ENCODE measurements at regions not wholly inside any gene's neighbourhood (a gene's known extent, or its start where the extent isn't known, plus 50 kb on each side); places are given as distances from the start of the nearest gene placed in this dataset.
"Not testable (repeated sequence)": the region's sequence is repeated elsewhere in the genome, so short reads cannot be mapped to it uniquely, and the experiment has no call there.

DNA sequence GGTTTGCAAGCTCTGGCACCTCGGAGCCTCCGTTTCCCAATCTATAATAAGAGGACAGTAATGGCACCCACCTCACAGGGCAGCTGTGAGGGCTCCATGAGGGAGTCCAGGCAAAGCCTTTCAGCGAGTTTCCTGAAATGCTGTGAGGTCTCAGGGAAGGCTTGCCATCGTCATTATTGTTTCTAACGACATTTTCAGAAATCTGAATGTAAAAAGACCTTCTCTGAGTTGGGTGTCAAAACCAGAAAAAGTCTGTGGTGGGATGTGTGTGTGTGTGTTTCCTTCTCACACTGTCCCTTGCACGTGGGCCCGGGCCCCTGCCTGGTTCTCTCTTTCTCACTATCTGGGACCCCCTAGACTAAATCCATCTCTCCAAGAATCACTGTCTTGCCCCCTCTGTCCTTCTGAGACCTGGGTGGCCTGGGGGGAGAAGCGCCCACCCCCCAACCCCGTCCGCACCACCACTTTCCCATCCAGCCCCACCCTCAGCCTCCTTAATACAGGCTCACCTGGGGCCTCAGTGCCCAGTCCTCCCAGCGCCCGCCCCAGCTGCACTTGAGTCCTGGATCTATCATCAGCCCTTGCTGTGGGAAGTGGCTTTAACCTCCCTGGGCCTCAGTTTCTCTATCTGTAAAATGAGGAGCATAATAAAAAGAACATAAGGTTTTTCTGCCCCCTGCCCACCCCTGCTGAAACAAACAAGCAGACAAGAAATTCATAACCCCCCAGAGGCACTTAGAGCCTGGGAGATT, 180.3 kb downstream of the C9orf50 start:
- no peak for DNase-seq (ENCODE audit: extremely low read depth, low read depth)

DNA sequence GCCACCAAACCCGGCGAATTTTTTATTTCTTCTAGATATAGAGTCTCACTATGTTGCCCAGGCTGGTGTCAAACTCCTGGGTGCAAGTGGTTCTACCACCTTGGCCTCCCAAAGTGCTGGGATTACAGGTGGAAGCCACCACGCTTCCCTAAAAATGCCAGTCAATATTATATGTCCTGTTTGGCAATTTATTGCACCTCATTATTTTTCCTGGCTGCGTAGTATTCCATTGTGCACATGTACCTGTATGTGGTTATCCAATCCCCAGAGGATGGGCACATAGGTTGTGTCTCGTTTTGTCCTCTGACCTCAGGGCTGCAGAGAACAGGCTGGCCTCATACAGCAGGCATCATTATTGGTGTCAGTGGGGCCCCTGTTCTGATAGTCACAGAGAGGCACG, 181.7 kb downstream of the C9orf50 start:
- no peak for DNase-seq (ENCODE audit: extremely low read depth, low read depth)

DNA sequence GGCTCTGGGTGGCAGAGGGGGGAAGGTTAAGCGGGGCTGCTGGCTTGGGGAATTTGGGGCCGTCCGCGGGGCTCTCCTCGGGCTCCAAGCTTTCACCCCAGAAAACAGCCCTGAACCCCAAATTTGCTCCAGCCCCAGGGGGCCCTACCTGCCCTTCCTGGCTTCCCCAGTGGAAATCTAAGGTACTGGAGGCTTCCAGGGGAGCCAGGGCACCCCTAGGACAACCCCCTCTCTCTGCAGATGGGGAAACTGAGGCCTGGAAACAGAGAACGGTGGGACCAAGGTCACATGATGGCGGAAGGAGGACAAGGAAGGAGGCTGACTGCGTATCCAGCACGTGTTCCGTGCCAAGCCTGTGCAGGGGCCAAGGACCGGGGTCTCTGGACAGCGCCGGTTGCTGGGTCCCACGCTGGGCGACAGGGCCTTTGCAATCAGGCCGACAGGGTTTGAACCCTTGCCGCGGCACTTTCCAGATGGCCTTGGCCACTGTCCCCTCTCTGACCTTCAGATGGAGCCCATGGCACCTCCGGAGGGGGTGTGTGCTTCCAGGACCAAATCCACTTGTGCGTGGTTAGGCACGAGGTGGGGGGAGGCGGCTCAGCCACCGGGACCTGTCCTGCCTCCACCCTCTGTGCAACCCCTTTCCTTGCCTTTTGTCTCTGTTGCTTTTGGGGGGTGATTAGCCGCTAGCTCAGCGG, 183.1 kb downstream of the C9orf50 start:
- DNase-seq (ENCODE audit: extremely low read depth, low read depth) = no peak

DNA sequence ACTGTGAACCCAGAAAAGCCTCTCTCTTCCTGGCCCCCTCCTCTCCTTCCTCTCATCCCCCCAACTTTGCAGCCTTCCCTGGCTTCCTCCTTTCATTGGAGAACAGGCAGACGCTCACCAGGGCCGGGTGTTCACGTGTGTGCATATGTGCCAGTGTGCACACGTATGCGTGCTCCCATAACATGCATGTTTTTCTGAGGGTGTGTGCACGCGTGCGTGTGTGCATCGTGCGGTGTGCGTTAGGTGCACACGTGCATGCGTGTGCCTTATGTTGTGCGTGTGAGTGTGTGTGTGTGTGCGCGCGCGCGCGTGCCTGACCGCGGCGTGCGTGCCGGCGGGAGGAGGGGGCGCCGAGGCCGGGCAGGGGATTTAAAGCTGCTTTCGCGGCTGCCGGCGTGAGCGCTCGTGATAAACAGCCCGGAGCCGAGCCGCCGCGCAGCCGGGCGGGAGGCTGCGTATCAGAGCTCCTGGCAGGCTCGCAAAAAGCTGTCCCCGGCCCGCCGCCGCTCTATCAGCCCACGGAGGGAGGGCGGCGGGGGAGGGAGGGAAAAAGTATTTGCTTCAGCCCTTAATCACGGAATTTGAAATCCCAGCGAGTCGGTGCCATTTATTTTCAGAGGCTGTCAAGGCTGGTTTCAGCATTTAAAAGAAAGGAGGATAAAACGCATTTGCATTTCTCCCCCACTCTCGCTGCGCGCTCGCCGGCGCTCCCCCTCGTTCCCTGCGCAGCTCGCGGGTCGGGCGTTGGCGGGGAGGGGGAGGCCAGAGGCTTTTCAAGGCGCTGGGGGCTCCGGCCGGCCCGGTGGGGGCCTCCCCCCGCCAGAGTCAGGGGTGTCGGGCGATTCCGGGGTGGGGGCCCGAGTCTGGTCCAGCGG, 183.9 kb downstream of the C9orf50 start:
- peak; percentile 27 for DNase-seq (ENCODE audit: extremely low read depth, low read depth)

DNA sequence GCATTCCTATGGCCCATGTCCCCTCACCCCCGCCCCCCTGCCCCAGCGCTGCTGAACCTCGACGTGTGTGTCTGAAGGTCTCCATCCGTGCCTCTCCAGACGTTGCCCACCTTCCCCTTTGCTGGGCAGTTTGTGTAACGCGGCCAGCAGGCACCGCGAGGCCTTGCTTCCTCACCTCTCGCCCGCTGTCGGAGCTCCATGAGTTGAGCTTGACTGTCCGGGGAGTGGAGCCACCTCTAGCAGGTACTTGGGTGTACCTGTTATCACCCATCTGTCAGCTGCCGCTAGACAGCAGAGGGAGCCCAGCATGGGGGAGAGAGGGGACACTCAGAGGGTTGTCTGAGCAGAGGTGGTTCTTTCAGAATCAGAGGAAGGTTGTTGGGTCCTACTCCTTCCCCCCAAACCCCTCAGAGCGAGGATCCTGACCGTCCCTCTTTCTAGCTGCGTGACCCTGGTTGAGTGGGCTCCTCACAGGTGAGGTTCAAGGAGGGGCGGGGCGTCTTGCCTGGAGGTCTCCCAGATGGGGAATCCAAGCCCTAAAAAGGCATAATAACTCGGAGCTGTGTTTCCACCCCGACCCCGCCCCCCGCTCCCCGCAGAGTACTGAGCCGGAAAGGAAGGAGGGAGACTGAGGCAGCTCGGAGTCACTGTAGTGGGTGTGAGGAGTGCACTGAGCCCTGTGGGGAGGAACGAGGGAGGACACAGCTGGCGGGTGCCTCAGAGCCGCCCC, 184.7 kb downstream of the C9orf50 start:
- no peak for DNase-seq (ENCODE audit: extremely low read depth, low read depth)

DNA sequence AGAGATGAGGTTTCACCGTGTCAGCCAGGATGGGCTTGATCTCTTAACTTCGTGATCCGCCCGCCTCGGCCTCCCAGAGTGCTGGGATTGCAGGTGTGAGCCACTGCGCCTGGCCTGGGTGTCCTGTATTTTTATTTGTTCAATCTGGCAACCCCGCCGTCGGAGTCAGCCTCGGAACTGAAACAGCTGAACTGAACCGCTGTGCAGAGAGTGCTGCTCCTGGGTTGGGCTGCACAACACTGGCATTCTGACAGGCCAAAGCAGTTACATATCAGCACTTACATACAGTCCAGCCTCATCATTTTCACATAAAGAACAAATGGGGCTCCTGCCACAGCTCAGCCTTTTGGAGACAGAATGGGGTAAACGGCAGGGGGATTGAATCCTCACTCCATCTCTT, 185.6 kb downstream of the C9orf50 start:
- DNase-seq (ENCODE audit: extremely low read depth, low read depth) = no peak

DNA sequence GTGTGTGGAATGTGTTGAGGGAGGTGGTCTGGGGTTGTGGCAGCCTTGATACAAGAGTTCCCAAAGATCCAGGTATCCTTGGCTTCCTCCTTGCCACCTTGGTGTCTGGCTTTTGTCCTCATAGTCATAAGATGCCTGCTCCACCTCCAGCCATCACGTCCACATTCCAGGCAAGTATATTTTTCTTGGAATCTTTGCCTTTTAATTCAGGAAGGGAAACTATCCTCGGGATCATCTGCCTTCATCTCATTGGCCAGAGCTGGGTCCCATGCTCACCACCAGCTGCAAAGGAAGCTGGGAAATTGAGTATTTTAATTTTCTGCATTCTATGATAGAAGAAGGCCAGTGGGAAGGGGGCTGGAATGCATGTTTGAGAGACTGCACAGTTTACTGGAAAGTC, 186.7 kb downstream of the C9orf50 start:
- DNase-seq (ENCODE audit: extremely low read depth, low read depth) = no peak

DNA sequence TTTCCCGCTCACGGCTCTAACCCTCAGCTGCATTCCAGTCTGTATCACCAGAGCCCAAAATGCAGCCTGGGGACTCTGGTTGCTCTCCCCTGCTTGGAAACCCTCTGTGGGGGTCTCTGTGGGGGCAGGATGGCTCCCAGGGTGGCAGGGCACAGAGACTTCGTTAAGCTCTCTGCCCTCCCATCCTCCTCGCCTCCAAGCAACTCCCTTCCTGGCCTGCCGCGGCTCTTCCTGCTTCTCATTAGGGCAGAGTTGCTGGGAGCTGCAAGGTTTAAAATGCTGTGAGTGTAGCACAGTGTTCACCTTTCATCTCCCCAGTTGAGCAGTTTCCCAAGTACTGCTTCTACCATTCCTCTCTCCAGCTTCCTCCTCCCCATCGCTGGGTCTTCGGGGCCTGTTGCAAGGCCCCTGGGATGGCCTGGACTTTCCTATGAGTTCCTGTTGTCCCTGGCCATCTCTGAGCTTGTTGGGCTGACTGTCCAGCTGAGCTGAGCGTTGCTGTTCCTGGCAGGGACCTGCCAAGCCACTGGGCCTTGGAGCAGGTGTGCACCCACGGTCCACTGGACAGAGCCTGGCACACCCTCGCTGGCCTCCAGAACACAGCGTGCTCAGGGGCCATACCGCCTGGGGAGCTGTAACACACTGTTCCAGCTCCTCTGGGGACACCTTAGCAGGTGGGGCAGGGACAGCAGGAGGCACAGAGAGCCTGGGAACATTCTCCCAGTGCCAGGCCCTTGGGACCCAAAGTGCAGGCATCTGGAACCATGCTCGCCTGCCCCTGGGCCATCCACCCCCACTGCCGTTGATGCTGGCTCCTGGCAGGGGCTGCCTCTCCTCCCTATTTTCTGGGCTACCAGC, 188.4 kb downstream of the C9orf50 start:
- DNase-seq (ENCODE audit: extremely low read depth, low read depth) = no peak

DNA sequence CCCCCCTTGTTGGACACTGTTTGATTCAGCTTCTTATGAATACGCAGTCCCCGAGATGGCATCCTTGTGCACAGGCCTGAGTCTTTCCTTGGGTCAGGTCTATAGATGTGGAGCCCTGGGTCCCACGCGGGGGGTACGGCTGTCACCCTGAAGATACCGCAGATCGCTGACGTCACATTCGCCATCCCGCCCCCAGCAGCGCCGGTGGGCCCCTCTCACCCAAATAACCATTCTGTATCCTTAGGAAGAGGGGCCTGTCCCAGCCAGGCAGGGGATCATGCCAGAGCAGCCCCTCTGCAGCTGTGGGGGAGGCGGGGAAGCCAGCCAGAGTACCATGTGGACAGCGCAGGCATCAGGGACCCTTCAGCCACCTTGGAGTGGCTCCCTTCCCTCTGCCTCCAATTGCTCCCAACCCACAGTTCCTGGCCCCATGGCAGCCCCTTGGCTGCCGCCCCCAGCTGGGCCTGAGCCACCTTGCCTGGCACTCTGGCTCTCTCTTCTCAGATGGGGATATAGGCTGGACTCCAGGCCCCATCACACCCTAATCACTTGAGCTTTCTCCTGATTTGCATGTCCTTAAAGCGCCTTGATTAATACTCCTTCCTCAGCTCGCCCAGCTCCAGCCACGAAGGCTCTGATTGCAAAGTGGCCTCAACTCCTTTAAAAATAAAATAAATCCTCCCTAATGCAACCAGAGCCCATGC, 189.8 kb downstream of the C9orf50 start:
- no peak for DNase-seq (ENCODE audit: extremely low read depth, low read depth)

DNA sequence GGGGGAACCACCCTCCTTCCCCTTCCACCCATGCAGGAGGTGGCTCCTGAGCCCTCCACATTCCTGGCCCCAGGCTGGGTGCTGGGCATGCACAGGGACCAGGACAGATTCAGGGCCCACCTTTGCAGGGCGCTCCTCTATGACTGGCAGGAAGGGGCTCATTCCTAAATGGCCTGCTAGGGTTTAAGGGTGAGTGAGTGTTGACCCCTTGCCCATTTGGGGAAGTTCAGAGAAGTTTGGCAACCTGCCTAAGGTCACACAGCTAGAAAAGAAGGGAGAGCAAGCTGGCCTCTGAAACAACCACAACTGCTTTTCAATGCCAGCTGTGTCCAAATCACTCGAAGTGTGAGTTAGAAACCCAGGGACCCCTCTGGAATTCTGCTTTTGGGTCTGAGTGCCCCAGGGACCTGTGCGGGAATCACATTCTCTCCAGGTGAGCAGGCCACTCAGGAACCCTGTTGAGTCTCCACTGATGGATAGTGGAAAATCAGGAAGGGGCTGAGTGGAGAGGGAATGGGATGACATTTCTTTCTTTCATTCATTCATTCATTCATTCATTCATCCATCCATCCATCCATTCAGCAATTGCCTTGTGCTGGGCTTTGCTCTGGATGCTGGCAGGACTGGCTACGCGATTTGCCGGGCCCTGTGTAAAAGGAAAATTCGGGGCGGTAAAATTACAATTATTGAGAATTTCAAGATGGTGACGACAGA, 191.9 kb downstream of the C9orf50 start:
- DNase-seq (ENCODE audit: extremely low read depth, low read depth) = no peak

DNA sequence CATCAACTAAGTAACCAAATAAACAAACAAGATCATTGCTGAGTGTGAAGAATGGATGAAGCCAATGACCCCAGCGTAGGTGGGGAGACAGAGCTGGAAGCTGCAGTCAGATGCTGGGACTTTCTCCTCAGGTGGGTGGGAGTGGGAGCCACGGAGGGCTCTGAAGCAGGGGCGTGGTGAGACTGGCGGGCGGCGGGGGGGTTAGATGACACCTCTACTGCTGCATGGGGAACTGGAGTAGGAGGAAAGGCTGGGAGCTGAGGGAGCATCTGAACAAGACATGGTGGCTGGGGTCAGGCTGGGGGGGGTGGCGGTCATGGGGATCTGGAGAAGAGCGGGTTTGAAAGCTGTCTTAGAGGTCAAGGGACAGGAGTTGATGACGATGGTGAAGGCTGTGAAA, 193.8 kb downstream of the C9orf50 start:
- DNase-seq (ENCODE audit: extremely low read depth, low read depth) = no peak

DNA sequence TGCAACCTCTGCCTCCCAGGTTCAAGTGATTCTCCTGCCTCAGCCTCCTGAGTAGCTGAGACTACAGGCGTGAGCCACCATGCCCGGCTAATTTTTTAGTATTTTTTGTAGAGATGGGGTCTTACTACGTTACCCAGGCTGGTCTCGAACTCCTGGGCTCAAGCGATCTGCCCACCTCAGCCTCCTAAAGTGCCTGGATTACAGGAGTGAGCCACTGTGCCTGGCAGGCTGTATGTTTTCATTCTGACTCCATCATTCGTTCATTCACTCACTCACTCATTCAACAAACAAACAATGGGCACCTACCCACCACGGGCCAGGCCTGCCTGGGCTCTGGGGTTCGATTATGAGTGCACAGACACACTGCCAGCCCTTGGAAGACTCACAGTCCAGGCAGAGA, 197.1 kb downstream of the C9orf50 start:
- not testable (repeated sequence) for DNase-seq (ENCODE audit: extremely low read depth, low read depth)

DNA sequence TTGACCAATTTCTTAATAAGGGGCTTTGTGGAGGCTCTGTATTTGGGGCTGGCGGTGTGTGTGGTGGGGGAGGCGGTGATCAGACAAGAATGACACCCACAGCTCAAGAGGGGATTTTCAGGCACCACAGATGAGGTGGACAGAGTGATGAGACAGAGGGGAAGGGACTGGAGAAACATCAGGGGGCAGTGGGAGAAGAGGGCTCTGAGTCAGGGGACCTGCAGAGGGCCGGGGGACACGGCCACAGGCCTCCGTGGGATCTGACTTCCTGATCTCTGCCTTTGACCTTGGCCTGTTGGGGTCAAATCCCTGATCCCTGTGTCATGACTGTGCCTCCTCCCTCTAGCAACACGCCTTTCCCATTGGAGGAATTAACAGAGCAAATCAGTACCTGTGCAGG, 197.7 kb downstream of the C9orf50 start:
- no peak for DNase-seq (ENCODE audit: extremely low read depth, low read depth)

DNA sequence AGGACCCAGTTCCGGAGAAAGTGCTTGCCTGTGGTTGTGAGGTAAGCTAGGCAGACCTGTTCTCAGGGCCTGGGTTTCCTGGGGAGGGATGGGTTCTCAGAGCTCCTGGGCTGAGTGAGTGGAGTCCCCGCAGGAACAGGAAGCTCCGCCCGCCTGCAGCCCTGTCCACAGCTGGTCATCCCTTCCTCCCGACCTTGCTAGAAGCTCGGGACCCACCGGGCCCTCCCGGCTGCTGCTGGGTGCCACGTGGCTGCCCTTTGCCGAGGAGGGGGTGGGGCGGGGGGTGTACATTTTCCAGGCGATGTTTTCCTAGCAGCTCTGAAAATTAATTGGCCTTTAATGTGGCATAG, 198.1 kb downstream of the C9orf50 start:
- no peak for DNase-seq (ENCODE audit: extremely low read depth, low read depth)

DNA sequence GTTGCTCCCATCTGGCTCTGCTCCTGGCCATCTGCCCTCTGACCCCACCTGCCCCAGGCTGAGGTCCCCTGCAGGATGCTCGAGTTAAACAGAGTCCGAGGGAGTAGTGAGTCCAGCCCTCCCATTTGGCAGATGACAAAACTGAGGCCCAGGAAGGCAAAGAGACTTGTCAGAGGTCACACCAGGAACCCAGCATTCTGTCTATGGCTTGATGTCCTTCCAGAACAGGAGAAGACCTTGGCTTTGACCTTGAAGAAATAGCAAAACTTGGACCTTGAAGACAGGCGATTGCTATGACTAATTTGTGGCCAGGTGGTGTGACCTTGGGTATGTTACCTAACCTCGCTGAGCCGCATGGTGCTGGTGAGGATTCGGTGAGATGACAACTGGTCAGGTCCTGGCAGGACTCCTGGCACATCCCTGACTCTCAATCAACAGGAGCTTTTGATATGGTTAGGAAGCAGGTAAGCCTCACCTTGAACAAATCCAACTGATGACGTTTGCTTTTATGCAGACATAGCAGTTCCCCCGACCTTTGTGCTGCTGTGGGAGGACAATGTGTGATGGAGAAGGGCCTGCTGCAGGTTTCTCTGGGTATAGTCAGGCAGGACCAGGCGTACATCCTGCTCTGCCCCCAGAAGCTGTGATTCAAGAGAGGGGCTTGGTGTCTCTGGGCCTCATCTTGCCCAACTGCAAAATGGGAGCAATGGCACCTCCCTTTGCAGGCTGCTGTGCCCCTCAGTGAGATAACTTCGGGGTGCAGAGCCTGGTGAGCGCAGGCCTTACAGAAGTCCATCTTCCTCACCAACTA, 198.7 kb downstream of the C9orf50 start:
- DNase-seq (ENCODE audit: extremely low read depth, low read depth) = no peak

DNA sequence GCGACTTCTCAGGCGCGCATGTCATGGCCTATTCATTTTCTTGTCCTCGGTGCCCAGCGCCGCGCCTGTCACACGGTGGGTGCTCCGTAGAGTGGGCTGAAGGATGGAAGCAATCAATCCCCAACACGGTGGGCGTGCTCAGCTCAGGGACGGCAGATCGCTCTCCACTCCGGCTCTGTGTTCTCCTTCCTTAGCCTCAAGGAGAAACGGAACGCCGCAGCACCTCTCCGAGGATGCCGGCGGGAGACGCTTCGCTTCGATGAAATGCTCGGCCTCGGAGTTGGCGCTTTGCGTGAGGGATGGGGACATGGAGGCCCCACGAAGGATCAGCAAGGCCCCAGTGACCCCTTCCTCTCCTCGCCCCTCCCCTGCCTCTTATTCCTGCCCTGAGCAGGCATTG, 199.5 kb downstream of the C9orf50 start:
- DNase-seq (ENCODE audit: extremely low read depth, low read depth) = no peak

DNA sequence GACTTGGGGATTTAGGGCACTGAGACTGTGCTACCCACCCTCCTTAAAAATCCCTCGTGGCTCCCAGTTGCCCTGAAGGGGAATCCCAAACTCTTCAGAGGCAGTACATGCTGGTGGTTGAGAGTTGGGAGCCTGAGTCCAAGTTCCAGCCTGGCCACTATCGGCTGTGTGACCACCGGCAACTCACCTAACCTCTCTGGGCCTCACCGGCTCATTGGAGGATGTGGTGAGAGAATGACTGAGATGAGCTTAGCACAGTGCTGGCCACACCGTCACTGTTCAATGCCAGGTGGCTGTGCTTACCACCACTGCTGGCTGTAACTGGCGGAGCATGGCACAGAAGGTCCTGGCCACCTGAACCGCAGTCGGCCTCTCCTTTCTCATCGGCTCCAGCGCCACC, 200.2 kb downstream of the C9orf50 start:
- no peak for DNase-seq (ENCODE audit: extremely low read depth, low read depth)

DNA sequence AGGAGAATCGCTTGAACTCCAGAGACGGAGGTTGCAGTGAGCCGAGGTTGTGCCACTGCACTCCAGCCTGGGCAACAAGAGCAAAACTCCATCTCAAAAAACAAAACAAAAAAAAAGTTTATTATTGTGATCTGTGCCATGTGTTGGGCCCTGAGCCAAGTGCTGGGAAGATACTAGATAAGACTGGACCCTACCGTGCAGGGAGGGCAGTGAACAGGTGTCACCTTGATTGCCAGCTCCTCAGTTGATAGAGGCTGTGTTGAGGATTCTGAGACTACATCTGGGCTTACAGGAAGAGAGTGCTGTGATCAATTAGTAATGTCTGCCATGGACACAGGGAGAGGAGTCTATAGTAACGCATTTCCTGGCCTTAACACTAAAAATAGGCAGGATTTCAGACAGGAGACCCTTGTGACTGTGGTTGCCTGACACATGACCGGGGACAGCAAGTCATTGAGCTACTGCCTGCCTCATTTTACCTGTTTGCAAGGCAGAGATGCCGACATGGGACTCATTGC, 201.5 kb downstream of the C9orf50 start:
- no peak for DNase-seq (ENCODE audit: extremely low read depth, low read depth)

Measured in NCI-H460 (cell line).